WERI-Rb-1 (cell line): ENCODE measurements at regions not wholly inside any gene's neighbourhood (a gene's known extent, or its start where the extent isn't known, plus 50 kb on each side); places are given as distances from the start of the nearest gene placed in this dataset.
"Not testable (repeated sequence)": the region's sequence is repeated elsewhere in the genome, so short reads cannot be mapped to it uniquely, and the experiment has no call there.

ENCODE experiments used
- DNase-seq: peaks from one replicate; pipeline ENCODE4 v3.0.0-alpha.2; 2020
- H3K27ac ChIP-seq: fragments of 250-450 bp; sonication (Bioruptor Pico); 2 replicates; pipeline ENCODE4 v1.5.1; 2020; ENCODE audit warnings: mild to moderate bottlenecking, moderate library complexity
- H3K27me3 ChIP-seq: fragments of 250-450 bp; sonication (Bioruptor Pico); 2 replicates; pipeline ENCODE4 v1.5.1; 2021; ENCODE audit warnings: mild to moderate bottlenecking, low read depth, moderate library complexity; ENCODE audit not compliant: insufficient read depth, severe bottlenecking
- H3K36me3 ChIP-seq: fragments of 250-450 bp; sonication (Bioruptor Pico); 2 replicates; pipeline ENCODE4 v1.5.1; 2020; ENCODE audit warnings: mild to moderate bottlenecking, moderate library complexity
- H3K4me3 ChIP-seq: 2 replicates; pipeline ENCODE4 v1.5.1; 2011; ENCODE audit warnings: low read depth, mild to moderate bottlenecking, control low read depth, low read length
- H3K9me3 ChIP-seq: fragments of 250-450 bp; sonication (Bioruptor Pico); 2 replicates; pipeline ENCODE4 v1.5.1; 2021; ENCODE audit warnings: mild to moderate bottlenecking, moderate library complexity; ENCODE audit not compliant: severe bottlenecking
- CTCF ChIP-seq: IDR thresholded peaks from 2 replicates; pipeline ENCODE4 v1.5.1; 2011; ENCODE audit warnings: low read depth, mild to moderate bottlenecking, control low read depth, inconsistent platforms, low read length

GRCh38 chr10:30172091-30172490 lies 112.7 kb upstream of the JCAD start:
- Histone ChIP-seq H3K4me3 (no peak overlapping the region), H3K27ac (no peak overlapping the region), H3K36me3 (no peaks in the 10 kb centered on the region), H3K27me3 (no peaks in the 10 kb centered on the region), H3K9me3 (no peaks in the 10 kb centered on the region)
- no peak for DNase-seq
- no peak for TF ChIP-seq CTCF

- no peaks in the 10 kb centered on the region for H3K27me3 ChIP-seq
- no peak overlapping the region for H3K27ac ChIP-seq
- no peak for TF ChIP-seq CTCF
- H3K4me3 ChIP-seq: no peak overlapping the region
- H3K36me3 ChIP-seq: no peaks in the 10 kb centered on the region
- DNase-seq: no peak
- no peaks in the 10 kb centered on the region for H3K9me3 ChIP-seq
These were observed 112.2 kb upstream of the JCAD start for GRCh38 chr10:30171601-30172000.

GRCh38 chr10:30170814-30171213 lies 111.4 kb upstream of the JCAD start:
- H3K27ac ChIP-seq: no peak overlapping the region
- DNase-seq: no peak
- no peaks in the 10 kb centered on the region for H3K36me3 ChIP-seq
- no peak overlapping the region for H3K4me3 ChIP-seq
- TF ChIP-seq CTCF: no peak
- H3K9me3 ChIP-seq: no peaks in the 10 kb centered on the region
- no peaks in the 10 kb centered on the region for H3K27me3 ChIP-seq

- DNase-seq: no peak
- Histone ChIP-seq H3K4me3 (no peak overlapping the region), H3K27ac (no peak overlapping the region), H3K36me3 (no peaks in the 10 kb centered on the region), H3K27me3 (no peaks in the 10 kb centered on the region), H3K9me3 (no peaks in the 10 kb centered on the region)
- TF ChIP-seq CTCF: no peak
These were observed 110.8 kb upstream of the JCAD start for GRCh38 chr10:30170146-30170545.

GRCh38 chr10:30169342-30169741 lies 110.0 kb upstream of the JCAD start:
- no peak for TF ChIP-seq CTCF
- Histone ChIP-seq H3K36me3 (no peaks in the 10 kb centered on the region), H3K4me3 (no peak overlapping the region), H3K27ac (no peak overlapping the region), H3K27me3 (no peaks in the 10 kb centered on the region), H3K9me3 (no peaks in the 10 kb centered on the region)
- no peak for DNase-seq

- Histone ChIP-seq H3K9me3 (no peaks in the 10 kb centered on the region), H3K27ac (no peak overlapping the region), H3K27me3 (no peaks in the 10 kb centered on the region), H3K4me3 (no peak overlapping the region), H3K36me3 (no peaks in the 10 kb centered on the region)
- no peak for DNase-seq
- no peak for TF ChIP-seq CTCF
These were observed 107.5 kb upstream of the JCAD start for GRCh38 chr10:30166929-30167328.

- DNase-seq, H3K27me3 ChIP-seq: not testable (repeated sequence)
These were observed 104.0 kb upstream of the JCAD start for GRCh38 chr10:30163410-30163809.

GRCh38 chr10:30162796-30163195 lies 103.4 kb upstream of the JCAD start:
- H3K4me3 ChIP-seq, H3K27me3 ChIP-seq, H3K9me3 ChIP-seq, DNase-seq, H3K36me3 ChIP-seq, H3K27ac ChIP-seq: not testable (repeated sequence)

More at GRCh38 chr10:30163410-30163809, 104.0 kb upstream of the JCAD start:
- H3K27ac ChIP-seq, H3K4me3 ChIP-seq, H3K9me3 ChIP-seq, H3K36me3 ChIP-seq: not testable (repeated sequence)
